Astrocyte (in vitro differentiated cells and primary cell): ENCODE measurements at regions not wholly inside any gene's neighbourhood (a gene's known extent, or its start where the extent isn't known, plus 50 kb on each side); places are given as distances from the start of the nearest gene placed in this dataset.

ENCODE experiments used
- DNase-seq: peaks from one replicate; pipeline ENCODE4 v3.0.0-alpha.2; 2010; ENCODE audit warnings: low read depth
- FAIRE-seq: peaks from 2 replicates; lab custom pipeline; 2011; peaks lifted over from hg19 to GRCh38; lab: Jason Lieb, UNC
- H2AFZ ChIP-seq: 2 replicates; pipeline ENCODE4 v1.6.0; 2012; ENCODE audit warnings: low read depth, low read length, inconsistent platforms
- H3K27ac ChIP-seq: 2 replicates; pipeline ENCODE4 v1.5.1; 2011; ENCODE audit warnings: low read depth, low read length, inconsistent platforms
- H3K27me3 ChIP-seq: 2 replicates; pipeline ENCODE4 v1.6.0; 2011; ENCODE audit warnings: low read length, inconsistent platforms; ENCODE audit not compliant: insufficient read depth
- H3K36me3 ChIP-seq: 2 replicates; pipeline ENCODE4 v1.5.1; 2011; ENCODE audit warnings: low read length, inconsistent platforms; ENCODE audit not compliant: insufficient read depth
- H3K4me1 ChIP-seq: 2 replicates; pipeline ENCODE4 v1.5.1; 2011; ENCODE audit warnings: low read length, inconsistent platforms; ENCODE audit not compliant: insufficient read depth
- H3K4me2 ChIP-seq: 2 replicates; pipeline ENCODE4 v1.6.0; 2012; ENCODE audit warnings: low read length, inconsistent platforms
- H3K4me3 ChIP-seq: 2 replicates; pipeline ENCODE4 v1.5.1; 2011; ENCODE audit warnings: low read depth, mild to moderate bottlenecking, low read length, inconsistent platforms; ENCODE audit not compliant: insufficient read depth
- H3K79me2 ChIP-seq: 2 replicates; pipeline ENCODE4 v1.6.0; 2012; ENCODE audit warnings: mild to moderate bottlenecking, low read length, inconsistent platforms; ENCODE audit not compliant: insufficient read depth
- H3K9ac ChIP-seq: 2 replicates; pipeline ENCODE4 v1.6.0; 2012; ENCODE audit warnings: mild to moderate bottlenecking, low read length, inconsistent platforms
- H3K9me3 ChIP-seq: 2 replicates; pipeline ENCODE4 v1.5.1; 2012; ENCODE audit warnings: low read depth, mild to moderate bottlenecking, low read length, inconsistent platforms; ENCODE audit not compliant: insufficient read depth
- H4K20me1 ChIP-seq: 2 replicates; pipeline ENCODE4 v1.6.0; 2012; ENCODE audit warnings: low read length, inconsistent platforms; ENCODE audit not compliant: insufficient read depth
- H3K27ac Mint-ChIP-seq: one replicate; pipeline ENCODE4 v1.8.0; 2021; ENCODE audit warnings: mild to moderate bottlenecking, mixed read lengths; ENCODE audit not compliant: unreplicated experiment
- H3K27me3 Mint-ChIP-seq: one replicate; pipeline ENCODE4 v1.8.0; 2021; ENCODE audit warnings: low read depth, mixed read lengths; ENCODE audit not compliant: unreplicated experiment
- H3K36me3 Mint-ChIP-seq: one replicate; pipeline ENCODE4 v1.8.0; 2021; ENCODE audit warnings: low read depth, mixed read lengths; ENCODE audit not compliant: unreplicated experiment
- H3K4me1 Mint-ChIP-seq: one replicate; pipeline ENCODE4 v1.8.0; 2021; ENCODE audit warnings: low read depth, mixed read lengths; ENCODE audit not compliant: unreplicated experiment
- H3K4me3 Mint-ChIP-seq: one replicate; pipeline ENCODE4 v1.8.0; 2021; ENCODE audit warnings: mild to moderate bottlenecking, moderate library complexity, mixed read lengths; ENCODE audit not compliant: unreplicated experiment
- H3K9me3 Mint-ChIP-seq: one replicate; pipeline ENCODE4 v1.8.0; 2021; ENCODE audit warnings: mild to moderate bottlenecking, mixed read lengths; ENCODE audit not compliant: unreplicated experiment
- EZH2 ChIP-seq: IDR thresholded peaks from 2 replicates; pipeline ENCODE4 v1.6.1; 2012; ENCODE audit warnings: mild to moderate bottlenecking, low read length, inconsistent platforms; ENCODE audit not compliant: insufficient read depth
- TF ChIP-seq, protein P1 (sequence below): IDR thresholded peaks from 2 replicates; pipeline ENCODE4 v1.5.1; 2011; ENCODE audit warnings: low read depth, mild to moderate bottlenecking, inconsistent platforms, low read length, moderate library complexity; ENCODE audit not compliant: insufficient read depth

GRCh38 chr13:89937420-89937819 is 1410.1 kb upstream of the MIR17HG start:
- Histone ChIP-seq H3K4me3 (no peak overlapping the region), H3K36me3 (no peaks in the 10 kb centered on the region), H3K79me2 (no peaks in the 10 kb centered on the region), H4K20me1 (no peaks in the 10 kb centered on the region), H3K27ac (no peak overlapping the region), H2AFZ (no peak overlapping the region), H3K9ac (no peak overlapping the region), H3K9me3 (no peaks in the 10 kb centered on the region), H3K4me2 (no peak overlapping the region), H3K4me1 (no peaks in the 10 kb centered on the region), H3K27me3 (no peaks in the 10 kb centered on the region)
- Mint-ChIP-seq H3K9me3 (no peaks in the 10 kb centered on the region), H3K27me3 (no peaks in the 10 kb centered on the region), H3K4me3 (no peak overlapping the region), H3K36me3 (no peaks in the 10 kb centered on the region), H3K4me1 (no peaks in the 10 kb centered on the region), H3K27ac (no peak overlapping the region)
- TF ChIP-seq, protein P1, sequence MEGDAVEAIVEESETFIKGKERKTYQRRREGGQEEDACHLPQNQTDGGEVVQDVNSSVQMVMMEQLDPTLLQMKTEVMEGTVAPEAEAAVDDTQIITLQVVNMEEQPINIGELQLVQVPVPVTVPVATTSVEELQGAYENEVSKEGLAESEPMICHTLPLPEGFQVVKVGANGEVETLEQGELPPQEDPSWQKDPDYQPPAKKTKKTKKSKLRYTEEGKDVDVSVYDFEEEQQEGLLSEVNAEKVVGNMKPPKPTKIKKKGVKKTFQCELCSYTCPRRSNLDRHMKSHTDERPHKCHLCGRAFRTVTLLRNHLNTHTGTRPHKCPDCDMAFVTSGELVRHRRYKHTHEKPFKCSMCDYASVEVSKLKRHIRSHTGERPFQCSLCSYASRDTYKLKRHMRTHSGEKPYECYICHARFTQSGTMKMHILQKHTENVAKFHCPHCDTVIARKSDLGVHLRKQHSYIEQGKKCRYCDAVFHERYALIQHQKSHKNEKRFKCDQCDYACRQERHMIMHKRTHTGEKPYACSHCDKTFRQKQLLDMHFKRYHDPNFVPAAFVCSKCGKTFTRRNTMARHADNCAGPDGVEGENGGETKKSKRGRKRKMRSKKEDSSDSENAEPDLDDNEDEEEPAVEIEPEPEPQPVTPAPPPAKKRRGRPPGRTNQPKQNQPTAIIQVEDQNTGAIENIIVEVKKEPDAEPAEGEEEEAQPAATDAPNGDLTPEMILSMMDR: no peak
- TF ChIP-seq EZH2: no peak
- no peak for DNase-seq
- FAIRE-seq: no peak

- DNase-seq (no peak), FAIRE-seq (no peak)
- no peaks in the 10 kb centered on the region for H3K4me1 Mint-ChIP-seq
- H3K4me3 Mint-ChIP-seq: no peak overlapping the region
- no peak overlapping the region for H2AFZ ChIP-seq
- no peaks in the 10 kb centered on the region for H3K27me3 Mint-ChIP-seq
- H3K9me3 ChIP-seq: no peaks in the 10 kb centered on the region
- H3K4me1 ChIP-seq: no peaks in the 10 kb centered on the region
- no peak overlapping the region for H3K4me3 ChIP-seq
- no peaks in the 10 kb centered on the region for H3K79me2 ChIP-seq
- H3K27ac Mint-ChIP-seq: no peak overlapping the region
- no peaks in the 10 kb centered on the region for H3K27me3 ChIP-seq
- TF ChIP-seq, protein P1: no peak
- no peak for TF ChIP-seq EZH2
- no peak overlapping the region for H3K9ac ChIP-seq
- no peaks in the 10 kb centered on the region for H3K36me3 Mint-ChIP-seq
- no peak overlapping the region for H3K4me2 ChIP-seq
- H3K36me3 ChIP-seq: no peaks in the 10 kb centered on the region
- no peak overlapping the region for H3K27ac ChIP-seq
- H3K9me3 Mint-ChIP-seq: no peaks in the 10 kb centered on the region
- no peaks in the 10 kb centered on the region for H4K20me1 ChIP-seq
Observed at GRCh38 chr13:89940383-89940782, 1407.1 kb upstream of the MIR17HG start.

DNA sequence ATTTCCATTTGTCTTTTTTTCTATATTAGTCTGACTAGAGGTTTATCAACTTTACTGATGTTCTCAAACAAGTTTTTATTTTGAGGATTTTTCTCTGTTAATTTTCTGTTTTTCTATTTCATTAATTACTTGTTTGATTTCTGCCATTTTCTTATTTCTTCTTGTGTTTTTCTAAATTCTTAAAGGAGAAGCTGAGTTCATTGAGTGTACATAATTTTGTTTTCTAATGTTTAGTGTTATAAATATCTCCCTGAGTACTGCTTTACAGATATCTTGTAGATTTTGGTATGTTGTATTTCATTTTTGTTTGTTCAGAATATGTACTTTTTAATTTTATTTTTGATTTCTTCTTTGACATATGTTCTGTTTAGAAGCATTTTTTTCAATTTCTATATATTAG is 1404.3 kb upstream of the MIR17HG start:
- Histone ChIP-seq H3K4me3 (no peak overlapping the region), H3K4me1 (no peaks in the 10 kb centered on the region), H3K9ac (no peak overlapping the region), H3K36me3 (no peaks in the 10 kb centered on the region), H3K9me3 (no peaks in the 10 kb centered on the region), H3K27me3 (no peaks in the 10 kb centered on the region), H3K27ac (no peak overlapping the region), H3K79me2 (no peaks in the 10 kb centered on the region), H2AFZ (no peak overlapping the region), H3K4me2 (no peak overlapping the region), H4K20me1 (no peaks in the 10 kb centered on the region)
- no peaks in the 10 kb centered on the region for H3K36me3 Mint-ChIP-seq
- H3K4me3 Mint-ChIP-seq: no peak overlapping the region
- H3K27ac Mint-ChIP-seq: no peak overlapping the region
- FAIRE-seq (no peak), DNase-seq (no peak)
- no peak for TF ChIP-seq EZH2
- TF ChIP-seq, protein P1: no peak
- H3K9me3 Mint-ChIP-seq: no peaks in the 10 kb centered on the region
- no peaks in the 10 kb centered on the region for H3K4me1 Mint-ChIP-seq
- H3K27me3 Mint-ChIP-seq: no peaks in the 10 kb centered on the region
